GM19452 (cell line): ENCODE measurements at regions not wholly inside any gene's neighbourhood (a gene's known extent, or its start where the extent isn't known, plus 50 kb on each side); places are given as distances from the start of the nearest gene placed in this dataset.

ENCODE experiments used
- ATAC-seq: cut with Tn5 transposase; IDR thresholded peaks from one replicate; pipeline ENCODE4 v1.9.1; 2021; ENCODE audit not compliant: unreplicated experiment

DNA sequence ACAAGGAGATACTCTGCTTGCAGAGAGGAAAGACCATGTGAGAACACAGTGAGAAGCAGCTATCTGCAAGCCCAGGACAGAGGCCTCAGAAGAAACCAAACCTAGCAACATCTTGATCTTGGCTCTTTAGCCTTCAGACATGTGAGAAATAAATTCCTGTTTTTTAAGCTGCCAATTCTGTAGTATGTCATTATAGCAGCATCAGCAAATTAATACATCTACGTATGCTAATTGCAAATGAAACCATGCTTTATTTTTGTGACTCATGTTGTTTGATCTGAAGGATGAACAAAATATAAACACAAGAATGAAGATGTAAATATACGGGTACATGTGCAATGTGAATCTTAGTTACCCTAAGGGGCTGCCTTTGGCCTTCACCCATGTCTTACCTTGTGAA lies 714.4 kb upstream of the ARPP21 start:
- ATAC-seq: no peak

- no peak for ATAC-seq
These were observed 713.5 kb upstream of the ARPP21 start for GRCh38 chr3:34925851-34926250.

GRCh38 chr3:34929036-34929435 lies 710.3 kb upstream of the ARPP21 start:
- no peak for ATAC-seq

DNA sequence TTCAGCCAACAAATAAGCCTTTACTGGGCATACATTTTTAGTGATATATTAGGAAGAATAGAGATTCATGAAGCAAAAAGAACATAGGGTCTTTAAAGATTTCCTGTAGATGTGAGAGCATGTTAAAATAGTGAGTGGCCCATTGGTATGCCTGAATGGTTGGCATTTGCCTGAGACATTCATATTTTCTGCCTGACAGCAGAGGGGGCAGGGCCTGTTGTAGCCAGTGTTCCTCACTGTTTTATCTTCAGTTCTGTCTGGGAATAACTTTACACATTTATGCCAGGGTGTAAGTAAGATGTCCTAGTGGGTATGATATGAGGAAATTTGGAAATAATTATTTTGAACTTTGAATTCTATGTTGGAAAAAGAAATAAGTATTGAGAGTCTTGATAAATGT lies 704.7 kb upstream of the ARPP21 start:
- ATAC-seq: no peak

GRCh38 chr3:34938784-34939183 lies 700.5 kb upstream of the ARPP21 start:
- no peak for ATAC-seq

GRCh38 chr3:34942256-34942655 lies 697.1 kb upstream of the ARPP21 start:
- ATAC-seq: no peak

GRCh38 chr3:34947834-34948233 lies 691.5 kb upstream of the ARPP21 start:
- ATAC-seq: no peak

GRCh38 chr3:34948517-34948916 lies 690.8 kb upstream of the ARPP21 start:
- no peak for ATAC-seq

DNA sequence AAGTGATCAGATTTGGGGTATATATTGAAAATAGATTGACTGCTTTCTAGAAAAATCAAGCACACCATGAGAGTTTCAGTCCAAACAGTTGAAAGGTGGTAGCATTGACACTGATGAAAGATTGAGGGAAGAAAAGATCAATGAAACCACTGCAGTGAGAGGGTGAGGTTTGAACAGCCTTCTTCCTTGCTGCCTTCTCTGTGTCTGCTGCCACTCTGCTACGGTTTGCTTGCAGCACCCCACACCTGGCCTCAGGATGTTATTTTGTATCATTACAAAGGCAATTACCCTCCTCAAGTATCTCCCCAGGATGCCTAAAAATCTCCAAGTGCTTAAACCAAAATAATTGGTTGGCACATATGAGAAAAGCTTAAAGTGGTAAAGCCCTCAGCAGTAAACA lies 683.6 kb upstream of the ARPP21 start:
- no peak for ATAC-seq

DNA sequence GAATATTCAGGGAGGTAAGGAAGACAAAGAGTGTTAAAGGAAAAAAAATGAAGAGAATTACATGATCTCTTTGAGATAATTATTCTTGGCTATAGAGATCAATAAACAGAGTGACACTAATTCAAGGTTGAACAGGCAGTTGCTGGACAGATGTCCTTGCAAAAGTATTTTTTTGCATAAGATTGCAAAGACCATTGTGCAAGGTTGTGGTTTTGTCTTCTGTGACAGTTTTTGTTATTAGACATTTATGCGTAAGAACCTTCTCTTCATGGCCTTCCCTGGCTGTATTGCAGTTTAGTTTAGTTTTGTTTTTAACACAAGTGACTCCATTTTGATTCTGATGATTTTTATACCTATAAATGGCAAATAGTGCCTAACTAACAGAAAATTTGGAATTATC lies 682.8 kb upstream of the ARPP21 start:
- ATAC-seq: no peak

- no peak for ATAC-seq
These were observed 681.6 kb upstream of the ARPP21 start for GRCh38 chr3:34957677-34958076.

- ATAC-seq: no peak
These were observed 669.8 kb upstream of the ARPP21 start for GRCh38 chr3:34969513-34969912.

- ATAC-seq: no peak
These were observed 666.8 kb upstream of the ARPP21 start for GRCh38 chr3:34972481-34972880.

- no peak for ATAC-seq
These were observed 665.7 kb upstream of the ARPP21 start for GRCh38 chr3:34973586-34973985.

DNA sequence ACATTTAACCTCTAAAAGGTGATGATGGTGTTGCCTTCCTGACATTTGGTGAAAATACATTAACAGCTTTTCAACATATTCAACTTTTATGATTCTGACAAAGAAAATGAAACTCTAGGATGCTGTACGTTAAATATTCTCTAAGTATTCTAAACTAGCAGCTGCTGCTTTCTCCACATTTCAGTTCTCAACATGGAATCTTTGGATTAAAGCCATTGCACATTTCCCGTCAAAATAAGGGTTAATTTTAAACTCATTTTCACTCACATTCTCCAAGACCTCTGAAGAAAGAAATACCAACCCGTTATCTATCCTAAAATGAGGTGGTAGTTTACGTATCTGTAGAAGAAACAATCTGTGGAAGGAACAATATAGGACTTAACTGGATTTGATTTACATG lies 655.7 kb upstream of the ARPP21 start:
- ATAC-seq: no peak

GRCh38 chr3:34988296-34988695 lies 651.0 kb upstream of the ARPP21 start:
- no peak for ATAC-seq

- no peak for ATAC-seq
These were observed 643.4 kb upstream of the ARPP21 start for GRCh38 chr3:34995796-34996430.

GRCh38 chr3:34998902-34999301 lies 640.4 kb upstream of the ARPP21 start:
- no peak for ATAC-seq

DNA sequence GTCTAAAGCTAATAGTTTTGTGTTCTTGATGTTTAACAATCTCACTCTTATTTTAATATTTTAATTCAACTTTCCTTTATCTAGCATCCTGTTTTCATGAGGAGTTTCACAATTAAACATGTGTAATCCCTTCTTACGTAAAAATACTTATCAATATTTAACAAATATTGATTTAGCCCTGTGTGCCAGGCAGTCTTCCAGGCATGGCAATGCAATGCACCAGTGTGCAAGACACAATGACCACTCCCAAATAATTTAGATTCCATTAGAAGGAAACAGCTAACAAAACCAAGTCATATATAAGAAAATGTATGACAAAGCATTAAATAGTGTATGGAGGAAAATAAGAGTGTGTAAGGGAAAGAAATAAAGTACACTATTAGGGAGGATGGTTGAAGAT lies 627.1 kb upstream of the ARPP21 start:
- ATAC-seq: no peak

DNA sequence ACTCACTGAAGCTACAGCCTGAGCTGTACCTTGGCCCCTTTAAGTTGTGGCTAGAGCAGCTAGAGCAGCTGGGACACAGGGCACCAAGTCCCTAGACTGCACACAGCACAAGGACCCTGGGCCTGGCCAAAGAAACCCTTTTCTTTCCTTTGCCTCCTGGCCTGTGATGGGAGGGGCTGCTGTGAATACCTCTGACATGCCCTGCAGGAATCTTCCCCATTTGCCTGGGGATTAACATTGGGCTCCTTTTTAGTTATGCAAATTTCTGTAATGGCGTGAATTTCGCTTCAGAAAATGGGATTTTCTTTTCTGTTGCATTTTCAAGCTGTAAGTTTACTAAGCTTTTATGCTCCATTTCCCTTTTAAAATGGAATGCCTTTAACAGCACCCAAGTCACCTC lies 611.2 kb upstream of the ARPP21 start:
- ATAC-seq: no peak

- ATAC-seq: no peak
These were observed 596.9 kb upstream of the ARPP21 start for GRCh38 chr3:35042210-35042991.

DNA sequence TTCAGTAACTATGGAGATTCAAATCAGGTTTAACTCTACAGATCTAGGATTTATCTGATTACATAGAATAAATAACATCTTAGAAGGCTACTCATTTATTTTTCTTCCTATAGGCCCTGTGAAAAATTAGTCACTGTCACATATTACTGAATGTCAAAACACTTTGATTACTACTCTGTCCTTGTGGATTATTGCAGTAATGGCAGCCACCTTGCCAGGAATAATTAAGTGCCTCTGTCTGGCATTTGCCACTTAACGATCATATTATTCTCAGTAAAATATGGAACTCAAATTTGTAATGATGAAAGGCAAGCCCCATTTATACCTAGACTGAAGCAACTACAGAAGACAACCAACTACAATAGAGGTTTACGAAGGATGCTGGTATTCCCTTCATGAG lies 596.3 kb upstream of the ARPP21 start:
- no peak for ATAC-seq

GRCh38 chr3:35044190-35044589 lies 595.1 kb upstream of the ARPP21 start:
- no peak for ATAC-seq
